SH-SY5Y (cell line): ENCODE measurements at regions not wholly inside any gene's neighbourhood (a gene's known extent, or its start where the extent isn't known, plus 50 kb on each side); places are given as distances from the start of the nearest gene placed in this dataset.

Experiments used
- GATA2 ChIP-seq: IDR thresholded peaks from 2 replicates; pipeline ENCODE4 v1.6.1; 2011; ENCODE audit warnings: mild to moderate bottlenecking, low read depth, low read length
- GATA3 ChIP-seq: IDR thresholded peaks from 2 replicates; pipeline ENCODE4 v1.6.1; 2011; ENCODE audit warnings: low read depth, mild to moderate bottlenecking, low read length, moderate library complexity

- TF ChIP-seq GATA3 = no peak
- no peak for TF ChIP-seq GATA2
Observed at GRCh38 chr3:42028474-42028873, 62.7 kb upstream of the TRAK1 start.
